ENCODE measurements at regions not wholly inside any gene's neighbourhood (a gene's known extent, or its start where the extent isn't known, plus 50 kb on each side); places are given as distances from the start of the nearest gene placed in this dataset.

DNA sequence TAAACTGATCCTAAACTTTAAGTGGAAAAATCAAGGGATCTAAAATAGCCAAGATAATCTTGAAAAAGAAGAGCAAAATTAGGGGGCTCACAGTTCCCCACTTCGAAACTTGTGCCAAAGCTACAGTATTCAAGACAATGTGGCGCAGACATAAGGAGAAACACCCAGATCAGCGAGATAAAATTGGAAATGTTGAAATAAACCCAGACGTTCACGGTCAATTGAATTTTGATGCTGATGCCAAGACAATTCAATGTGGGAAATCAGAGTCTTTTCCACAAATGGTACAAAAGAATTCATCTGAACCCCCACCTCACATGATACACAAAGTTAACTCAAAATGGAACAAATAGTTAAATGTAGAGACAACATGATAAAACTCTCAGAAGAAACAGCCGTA lies 601.6 kb downstream of the BRD1 start:
- TF ChIP-seq CTCF (IDR thresholded peaks at IDR 0.05) = no peak
- ATAC-seq (ENCODE audit: low FRiP score) (no peak), DNase-seq (ENCODE audit: low spot score) (no peak)

GRCh38 chr22:49224243-49224642 lies 603.4 kb downstream of the BRD1 start:
- TF ChIP-seq CTCF (IDR thresholded peaks at IDR 0.05) = no peak
- no peak for ATAC-seq (ENCODE audit: low FRiP score)
- no peak for DNase-seq (ENCODE audit: low spot score)

DNA sequence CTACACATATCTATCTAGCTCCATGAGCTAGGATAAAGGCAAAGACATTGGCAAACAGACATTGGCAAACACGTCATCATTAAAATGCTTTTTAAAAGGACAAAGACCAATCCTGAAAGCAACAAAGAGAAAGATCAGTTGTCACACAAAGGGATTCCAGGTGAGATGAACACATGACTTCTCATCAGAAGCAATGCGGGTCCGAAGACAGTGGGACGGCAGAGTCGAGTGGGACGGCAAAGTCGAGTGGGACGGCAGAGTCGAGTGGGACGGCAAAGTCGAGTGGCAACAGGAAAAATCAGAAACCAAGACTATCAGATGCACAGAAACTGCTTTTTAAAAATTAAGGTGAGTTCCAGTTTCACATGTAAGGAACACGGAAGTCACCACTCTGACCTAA lies 609.5 kb downstream of the BRD1 start:
- ATAC-seq (ENCODE audit: low FRiP score) (no peak), DNase-seq (ENCODE audit: low spot score) (no peak)
- TF ChIP-seq CTCF (IDR thresholded peaks at IDR 0.05) = no peak

- no peak for ATAC-seq (ENCODE audit: low FRiP score)
- TF ChIP-seq CTCF (IDR thresholded peaks at IDR 0.05) = no peak
- DNase-seq (ENCODE audit: low spot score) = no peak
Measured at GRCh38 chr22:49216579-49216978, 611.1 kb downstream of the BRD1 start.

DNA sequence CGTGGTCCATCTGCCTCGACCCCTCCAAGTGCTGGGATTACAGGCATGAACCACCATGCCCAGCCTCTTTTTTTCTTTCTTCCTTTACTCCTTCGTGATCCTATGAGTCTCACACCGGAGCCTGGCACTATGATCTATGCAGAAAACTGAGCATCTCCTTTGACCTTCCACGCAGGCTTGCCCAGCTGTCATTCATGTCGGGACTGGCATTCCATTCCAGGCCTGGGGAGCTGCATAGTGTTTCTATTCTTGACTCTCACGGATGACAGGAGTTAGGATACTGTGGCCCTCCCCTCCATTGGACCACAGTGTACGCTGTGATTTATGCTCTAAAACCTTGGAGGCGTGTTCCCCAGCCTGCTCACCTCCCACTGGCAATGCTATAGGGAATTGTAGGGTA lies 611.8 kb downstream of the BRD1 start:
- DNase-seq (ENCODE audit: low spot score) (no peak), ATAC-seq (ENCODE audit: low FRiP score) (no peak)
- no peak for TF ChIP-seq CTCF (IDR thresholded peaks at IDR 0.05)

DNA sequence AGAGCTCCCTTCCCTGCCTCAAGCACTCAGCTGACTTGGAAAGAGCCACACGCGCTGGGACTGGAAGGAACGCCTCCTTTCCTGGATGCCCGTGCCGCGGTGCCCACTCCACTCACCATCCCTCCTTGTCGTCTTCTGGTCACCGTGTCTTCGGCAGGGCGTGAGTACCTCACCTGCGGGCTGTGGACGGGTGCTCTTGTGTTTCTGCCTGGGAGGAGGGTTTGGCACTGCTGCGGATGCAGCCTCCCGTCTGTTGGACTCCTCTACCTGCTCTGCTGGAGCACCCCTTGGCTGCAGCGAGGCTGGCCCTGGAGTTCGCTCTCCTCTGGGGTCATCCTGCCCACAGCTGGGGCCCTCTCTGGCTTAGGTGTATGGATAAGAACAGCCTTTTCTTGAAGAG lies 612.7 kb downstream of the BRD1 start:
- TF ChIP-seq CTCF (IDR thresholded peaks at IDR 0.05) = no peak
- ATAC-seq (ENCODE audit: low FRiP score) = no peak
- no peak for DNase-seq (ENCODE audit: low spot score)

- no peak for DNase-seq (ENCODE audit: low spot score)
- no peak for TF ChIP-seq CTCF (IDR thresholded peaks at IDR 0.05)
- ATAC-seq (ENCODE audit: low FRiP score) = no peak
Measured at GRCh38 chr22:49213731-49214352, 613.8 kb downstream of the BRD1 start.

Measured in omental fat pad (tissue), 3 donors.